ENCODE measurements at regions not wholly inside any gene's neighbourhood (a gene's known extent, or its start where the extent isn't known, plus 50 kb on each side); places are given as distances from the start of the nearest gene placed in this dataset.

DNA sequence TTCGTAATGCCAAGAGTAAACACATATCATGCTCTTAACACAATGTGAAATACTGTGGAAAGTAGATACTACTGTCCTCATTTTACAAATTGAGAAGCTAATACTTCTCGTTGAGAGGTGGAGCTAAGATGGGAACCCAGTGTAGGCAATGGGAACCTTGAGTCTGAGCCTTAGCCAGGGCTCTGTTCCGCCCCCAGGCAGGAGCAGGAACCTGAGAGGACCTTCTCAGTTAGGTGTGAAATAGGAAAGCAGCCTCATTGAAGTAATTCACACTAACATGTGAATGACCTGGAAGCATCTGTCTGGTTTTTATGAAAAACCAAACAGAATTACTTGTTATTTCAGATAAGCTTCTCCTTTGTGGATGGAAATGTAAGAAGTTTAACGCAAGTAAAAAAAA, 62.6 kb upstream of the RBFOX1 start (continued):
- TF ChIP-seq, protein P1, sequence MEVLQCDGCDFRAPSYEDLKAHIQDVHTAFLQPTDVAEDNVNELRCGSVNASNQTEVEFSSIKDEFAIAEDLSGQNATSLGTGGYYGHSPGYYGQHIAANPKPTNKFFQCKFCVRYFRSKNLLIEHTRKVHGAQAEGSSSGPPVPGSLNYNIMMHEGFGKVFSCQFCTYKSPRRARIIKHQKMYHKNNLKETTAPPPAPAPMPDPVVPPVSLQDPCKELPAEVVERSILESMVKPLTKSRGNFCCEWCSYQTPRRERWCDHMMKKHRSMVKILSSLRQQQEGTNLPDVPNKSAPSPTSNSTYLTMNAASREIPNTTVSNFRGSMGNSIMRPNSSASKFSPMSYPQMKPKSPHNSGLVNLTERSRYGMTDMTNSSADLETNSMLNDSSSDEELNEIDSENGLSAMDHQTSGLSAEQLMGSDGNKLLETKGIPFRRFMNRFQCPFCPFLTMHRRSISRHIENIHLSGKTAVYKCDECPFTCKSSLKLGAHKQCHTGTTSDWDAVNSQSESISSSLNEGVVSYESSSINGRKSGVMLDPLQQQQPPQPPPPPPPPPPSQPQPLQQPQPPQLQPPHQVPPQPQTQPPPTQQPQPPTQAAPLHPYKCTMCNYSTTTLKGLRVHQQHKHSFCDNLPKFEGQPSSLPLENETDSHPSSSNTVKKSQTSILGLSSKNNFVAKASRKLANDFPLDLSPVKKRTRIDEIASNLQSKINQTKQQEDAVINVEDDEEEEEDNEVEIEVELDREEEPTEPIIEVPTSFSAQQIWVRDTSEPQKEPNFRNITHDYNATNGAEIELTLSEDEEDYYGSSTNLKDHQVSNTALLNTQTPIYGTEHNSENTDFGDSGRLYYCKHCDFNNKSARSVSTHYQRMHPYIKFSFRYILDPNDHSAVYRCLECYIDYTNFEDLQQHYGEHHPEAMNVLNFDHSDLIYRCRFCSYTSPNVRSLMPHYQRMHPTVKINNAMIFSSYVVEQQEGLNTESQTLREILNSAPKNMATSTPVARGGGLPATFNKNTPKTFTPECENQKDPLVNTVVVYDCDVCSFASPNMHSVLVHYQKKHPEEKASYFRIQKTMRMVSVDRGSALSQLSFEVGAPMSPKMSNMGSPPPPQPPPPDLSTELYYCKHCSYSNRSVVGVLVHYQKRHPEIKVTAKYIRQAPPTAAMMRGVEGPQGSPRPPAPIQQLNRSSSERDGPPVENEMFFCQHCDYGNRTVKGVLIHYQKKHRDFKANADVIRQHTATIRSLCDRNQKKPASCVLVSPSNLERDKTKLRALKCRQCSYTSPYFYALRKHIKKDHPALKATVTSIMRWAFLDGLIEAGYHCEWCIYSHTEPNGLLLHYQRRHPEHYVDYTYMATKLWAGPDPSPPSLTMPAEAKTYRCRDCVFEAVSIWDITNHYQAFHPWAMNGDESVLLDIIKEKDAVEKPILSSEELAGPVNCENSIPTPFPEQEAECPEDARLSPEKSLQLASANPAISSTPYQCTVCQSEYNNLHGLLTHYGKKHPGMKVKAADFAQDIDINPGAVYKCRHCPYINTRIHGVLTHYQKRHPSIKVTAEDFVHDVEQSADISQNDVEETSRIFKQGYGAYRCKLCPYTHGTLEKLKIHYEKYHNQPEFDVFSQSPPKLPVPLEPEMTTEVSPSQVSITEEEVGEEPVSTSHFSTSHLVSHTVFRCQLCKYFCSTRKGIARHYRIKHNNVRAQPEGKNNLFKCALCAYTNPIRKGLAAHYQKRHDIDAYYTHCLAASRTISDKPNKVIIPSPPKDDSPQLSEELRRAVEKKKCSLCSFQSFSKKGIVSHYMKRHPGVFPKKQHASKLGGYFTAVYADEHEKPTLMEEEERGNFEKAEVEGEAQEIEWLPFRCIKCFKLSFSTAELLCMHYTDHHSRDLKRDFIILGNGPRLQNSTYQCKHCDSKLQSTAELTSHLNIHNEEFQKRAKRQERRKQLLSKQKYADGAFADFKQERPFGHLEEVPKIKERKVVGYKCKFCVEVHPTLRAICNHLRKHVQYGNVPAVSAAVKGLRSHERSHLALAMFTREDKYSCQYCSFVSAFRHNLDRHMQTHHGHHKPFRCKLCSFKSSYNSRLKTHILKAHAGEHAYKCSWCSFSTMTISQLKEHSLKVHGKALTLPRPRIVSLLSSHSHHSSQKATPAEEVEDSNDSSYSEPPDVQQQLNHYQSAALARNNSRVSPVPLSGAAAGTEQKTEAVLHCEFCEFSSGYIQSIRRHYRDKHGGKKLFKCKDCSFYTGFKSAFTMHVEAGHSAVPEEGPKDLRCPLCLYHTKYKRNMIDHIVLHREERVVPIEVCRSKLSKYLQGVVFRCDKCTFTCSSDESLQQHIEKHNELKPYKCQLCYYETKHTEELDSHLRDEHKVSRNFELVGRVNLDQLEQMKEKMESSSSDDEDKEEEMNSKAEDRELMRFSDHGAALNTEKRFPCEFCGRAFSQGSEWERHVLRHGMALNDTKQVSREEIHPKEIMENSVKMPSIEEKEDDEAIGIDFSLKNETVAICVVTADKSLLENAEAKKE (CRISPR knock-in tag; IDR thresholded peaks at IDR 0.05): no peak
- TF ChIP-seq, protein P2, sequence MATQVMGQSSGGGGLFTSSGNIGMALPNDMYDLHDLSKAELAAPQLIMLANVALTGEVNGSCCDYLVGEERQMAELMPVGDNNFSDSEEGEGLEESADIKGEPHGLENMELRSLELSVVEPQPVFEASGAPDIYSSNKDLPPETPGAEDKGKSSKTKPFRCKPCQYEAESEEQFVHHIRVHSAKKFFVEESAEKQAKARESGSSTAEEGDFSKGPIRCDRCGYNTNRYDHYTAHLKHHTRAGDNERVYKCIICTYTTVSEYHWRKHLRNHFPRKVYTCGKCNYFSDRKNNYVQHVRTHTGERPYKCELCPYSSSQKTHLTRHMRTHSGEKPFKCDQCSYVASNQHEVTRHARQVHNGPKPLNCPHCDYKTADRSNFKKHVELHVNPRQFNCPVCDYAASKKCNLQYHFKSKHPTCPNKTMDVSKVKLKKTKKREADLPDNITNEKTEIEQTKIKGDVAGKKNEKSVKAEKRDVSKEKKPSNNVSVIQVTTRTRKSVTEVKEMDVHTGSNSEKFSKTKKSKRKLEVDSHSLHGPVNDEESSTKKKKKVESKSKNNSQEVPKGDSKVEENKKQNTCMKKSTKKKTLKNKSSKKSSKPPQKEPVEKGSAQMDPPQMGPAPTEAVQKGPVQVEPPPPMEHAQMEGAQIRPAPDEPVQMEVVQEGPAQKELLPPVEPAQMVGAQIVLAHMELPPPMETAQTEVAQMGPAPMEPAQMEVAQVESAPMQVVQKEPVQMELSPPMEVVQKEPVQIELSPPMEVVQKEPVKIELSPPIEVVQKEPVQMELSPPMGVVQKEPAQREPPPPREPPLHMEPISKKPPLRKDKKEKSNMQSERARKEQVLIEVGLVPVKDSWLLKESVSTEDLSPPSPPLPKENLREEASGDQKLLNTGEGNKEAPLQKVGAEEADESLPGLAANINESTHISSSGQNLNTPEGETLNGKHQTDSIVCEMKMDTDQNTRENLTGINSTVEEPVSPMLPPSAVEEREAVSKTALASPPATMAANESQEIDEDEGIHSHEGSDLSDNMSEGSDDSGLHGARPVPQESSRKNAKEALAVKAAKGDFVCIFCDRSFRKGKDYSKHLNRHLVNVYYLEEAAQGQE (IDR thresholded peaks at IDR 0.05; ENCODE audit: unreplicated experiment): no peak
- TF ChIP-seq ZNF114 (CRISPR knock-in tag; IDR thresholded peaks at IDR 0.05): no peak
- TF ChIP-seq POLR2AphosphoS5 (IDR thresholded peaks at IDR 0.05; ENCODE audit: low read depth): no peak
- no peak for TF ChIP-seq STAT1 (IDR thresholded peaks at IDR 0.05; ENCODE audit: unreplicated experiment)
- TF ChIP-seq ZNF331 (CRISPR knock-in tag; IDR thresholded peaks at IDR 0.05; ENCODE audit: low read depth): no peak
- TF ChIP-seq JUNB (IDR thresholded peaks at IDR 0.05; ENCODE audit: unreplicated experiment): no peak
- no peak for TF ChIP-seq EZH2phosphoT487 (IDR thresholded peaks at IDR 0.05; ENCODE audit: unreplicated experiment)
- no peak for TF ChIP-seq EZH2 (IDR thresholded peaks at IDR 0.05; ENCODE audit: low read depth, unreplicated experiment)
